IMR-90 (cell line): ENCODE measurements at regions not wholly inside any gene's neighbourhood (a gene's known extent, or its start where the extent isn't known, plus 50 kb on each side); places are given as distances from the start of the nearest gene placed in this dataset.

ENCODE experiments used
- ATAC-seq: fragments of 200-7000 bp; cut with Tn5 transposase; 2 replicates; pipeline ENCODE4 v1.9.1; 2020; ENCODE audit warnings: low read depth, mild to moderate bottlenecking, moderate library complexity
- BruUV-seq: library from RNA; stranded (reverse); fragments of 400-500 nt; replicated peaks from 2 replicates; lab custom pipeline; 2021; lab: Mats Ljungman, UMichigan
- CTCF ChIA-PET: fragments of 300-600 bp; formaldehyde crosslinking; extraction: SDS; loops from one replicate; lab custom pipeline; 2021; ENCODE audit warnings: antibody characterized with exemption; lab: Yijun Ruan, JAX
- POLR2A ChIA-PET: fragments of 300-600 bp; sonication (Branson Sonifier 250); formaldehyde crosslinking; loops from one replicate; lab custom pipeline; 2022; ENCODE audit warnings: antibody characterized with exemption; ENCODE audit not compliant: unreplicated experiment; lab: Charles Lee
- DNase-seq: peaks from one replicate; pipeline ENCODE4 v3.0.0; 2013
- H2AFZ ChIP-seq: replicated peaks from 2 replicates; pipeline ENCODE3; 2013; ENCODE audit warnings: low read length, mild to moderate bottlenecking; ENCODE audit not compliant: poor library complexity
- H2AK5ac ChIP-seq: 2 replicates; pipeline ENCODE4 v1.6.1; 2013; ENCODE audit warnings: low read depth, low read length, inconsistent platforms
- H2AK9ac ChIP-seq: replicated peaks from 2 replicates; pipeline ENCODE3; 2013; ENCODE audit warnings: mild to moderate bottlenecking, low read depth, low read length, moderate library complexity; ENCODE audit not compliant: poor library complexity
- H2BK120ac ChIP-seq: 2 replicates; pipeline ENCODE4 v1.6.1; 2013; ENCODE audit warnings: low read depth, low read length, inconsistent platforms
- H2BK15ac ChIP-seq: 3 replicates; pipeline ENCODE4 v1.6.1; 2013; ENCODE audit warnings: low read depth, low read length, inconsistent platforms
- H2BK20ac ChIP-seq: 2 replicates; pipeline ENCODE4 v1.6.1; 2013; ENCODE audit warnings: low read depth, mild to moderate bottlenecking, inconsistent platforms, low read length, moderate library complexity
- H2BK5ac ChIP-seq: 2 replicates; pipeline ENCODE4 v1.6.1; 2013; ENCODE audit warnings: mild to moderate bottlenecking, low read depth, low read length, inconsistent platforms; ENCODE audit not compliant: poor library complexity, severe bottlenecking
- H3K14ac ChIP-seq: replicated peaks from 2 replicates; pipeline ENCODE4 v1.6.1; 2013; ENCODE audit warnings: low read depth, low read length, inconsistent platforms
- H3K18ac ChIP-seq: 2 replicates; pipeline ENCODE4 v1.6.1; 2013; ENCODE audit warnings: low read depth, low read length, control low read depth
- H3K23ac ChIP-seq: 2 replicates; pipeline ENCODE4 v1.6.1; 2013; ENCODE audit warnings: low read depth, low read length, inconsistent platforms
- H3K27ac ChIP-seq: 2 replicates; pipeline ENCODE4 v1.5.1; 2013; ENCODE audit warnings: mild to moderate bottlenecking, control low read depth, low read length; ENCODE audit not compliant: insufficient read depth
- H3K27me3 ChIP-seq: 2 replicates; pipeline ENCODE4 v1.6.1; 2013; ENCODE audit warnings: low read length; ENCODE audit not compliant: control insufficient read depth, insufficient read depth
- H3K36me3 ChIP-seq: 2 replicates; pipeline ENCODE4 v1.6.1; 2013; ENCODE audit warnings: low read length, mixed read lengths; ENCODE audit not compliant: control insufficient read depth, insufficient read depth
- H3K4ac ChIP-seq: 2 replicates; pipeline ENCODE4 v1.6.1; 2013; ENCODE audit warnings: low read depth, low read length, inconsistent platforms
- H3K4me1 ChIP-seq: 2 replicates; pipeline ENCODE4 v1.6.1; 2013; ENCODE audit warnings: low read length, mixed read lengths; ENCODE audit not compliant: control insufficient read depth, insufficient read depth
- H3K4me2 ChIP-seq: 2 replicates; pipeline ENCODE4 v1.6.1; 2013; ENCODE audit warnings: low read depth, mild to moderate bottlenecking, control low read depth, low read length, moderate library complexity
- H3K4me3 ChIP-seq: 2 replicates; pipeline ENCODE4 v1.5.1; 2013; ENCODE audit warnings: low read depth, mild to moderate bottlenecking, control low read depth, low read length, moderate library complexity; ENCODE audit not compliant: insufficient read depth
- H3K56ac ChIP-seq: 2 replicates; pipeline ENCODE4 v1.6.1; 2013; ENCODE audit warnings: low read length, inconsistent platforms; ENCODE audit not compliant: insufficient read depth; ENCODE audit errors: extremely low read depth
- H3K79me1 ChIP-seq, 2 experiments: 2 replicates each; pipeline ENCODE4 v1.6.1; 2013; ENCODE audit warnings: low read length in 2 of 2, inconsistent platforms in 1 of 2, low read depth in 1 of 2
- H3K9ac ChIP-seq: 2 replicates; pipeline ENCODE4 v1.6.1; 2013; ENCODE audit warnings: low read depth, low read length, control low read depth
- H3K9me1 ChIP-seq: 2 replicates; pipeline ENCODE4 v1.6.1; 2013; ENCODE audit warnings: low read length, inconsistent platforms; ENCODE audit not compliant: insufficient read depth
- H3K9me3 ChIP-seq: 2 replicates; pipeline ENCODE4 v1.6.1; 2013; ENCODE audit warnings: low read length; ENCODE audit not compliant: control insufficient read depth, insufficient read depth
- H4K20me1 ChIP-seq: 2 replicates; pipeline ENCODE4 v1.6.1; 2013; ENCODE audit warnings: low read length, inconsistent platforms; ENCODE audit not compliant: insufficient read depth
- H4K5ac ChIP-seq: 2 replicates; pipeline ENCODE4 v1.6.1; 2013; ENCODE audit warnings: mild to moderate bottlenecking, low read depth, low read length, control low read depth
- H4K8ac ChIP-seq, 2 experiments: 2 replicates each; pipeline ENCODE4 v1.6.1; 2013; ENCODE audit warnings: low read depth in 2 of 2, low read length in 2 of 2, control low read depth in 1 of 2, inconsistent platforms in 1 of 2
- H4K91ac ChIP-seq: 2 replicates; pipeline ENCODE4 v1.6.1; 2013; ENCODE audit warnings: low read depth, low read length, inconsistent platforms; ENCODE audit not compliant: insufficient read depth
- BHLHE40 ChIP-seq: fragments of 150-350 bp; IDR thresholded peaks from 2 replicates; pipeline ENCODE4 v1.6.1; 2016; ENCODE audit warnings: mild to moderate bottlenecking, low read depth, low read length
- CEBPB ChIP-seq: IDR thresholded peaks from 2 replicates; pipeline ENCODE4 v1.6.1; 2012; ENCODE audit warnings: low read depth, low read length, improper control_type of control experiment
- CHD1 ChIP-seq: IDR thresholded peaks from 2 replicates; pipeline ENCODE4 v1.6.1; 2012; ENCODE audit warnings: low read depth, low read length, improper control_type of control experiment
- FOS ChIP-seq: fragments of 150-350 bp; IDR thresholded peaks from 2 replicates; pipeline ENCODE4 v1.6.1; 2016; ENCODE audit warnings: low read depth, low read length
- MAFK ChIP-seq: IDR thresholded peaks from 2 replicates; pipeline ENCODE4 v1.6.1; 2012; ENCODE audit warnings: low read depth, low read length, improper control_type of control experiment
- MAZ ChIP-seq: IDR thresholded peaks from 2 replicates; pipeline ENCODE4 v1.6.1; 2012; ENCODE audit warnings: low read depth, mild to moderate bottlenecking, low read length, improper control_type of control experiment, moderate library complexity, borderline replicate concordance
- MXI1 ChIP-seq: IDR thresholded peaks from 2 replicates; pipeline ENCODE4 v1.6.1; 2012; ENCODE audit warnings: low read depth, mild to moderate bottlenecking, low read length, moderate library complexity, borderline replicate concordance
- NFE2L2 ChIP-seq: fragments of 150-350 bp; IDR thresholded peaks from 2 replicates; pipeline ENCODE4 v1.6.1; 2016; ENCODE audit warnings: low read depth, mild to moderate bottlenecking, low read length
- POLR2A ChIP-seq: IDR thresholded peaks from 2 replicates; pipeline ENCODE4 v1.6.1; 2012; ENCODE audit warnings: mild to moderate bottlenecking, low read depth, low read length
- RAD21 ChIP-seq: IDR thresholded peaks from 2 replicates; pipeline ENCODE4 v1.6.1; 2012; ENCODE audit warnings: low read length, improper control_type of control experiment
- RCOR1 ChIP-seq: IDR thresholded peaks from 2 replicates; pipeline ENCODE4 v1.6.1; 2012; ENCODE audit warnings: mild to moderate bottlenecking, low read length, improper control_type of control experiment; ENCODE audit not compliant: insufficient replicate concordance
- RFX5 ChIP-seq: IDR thresholded peaks from 2 replicates; pipeline ENCODE4 v1.8.0; 2012; ENCODE audit warnings: low read depth, mild to moderate bottlenecking, low read length, moderate library complexity
- SMC3 ChIP-seq: fragments of 150-350 bp; IDR thresholded peaks from 2 replicates; pipeline ENCODE4 v1.6.1; 2016; ENCODE audit warnings: low read depth, mild to moderate bottlenecking, antibody characterized with exemption, low read length, moderate library complexity
- WGBS, 2 experiments: methylation state at CpG; one replicate each; pipeline versions ENCODE4 v1.1.5 to v1.1.7; 2013; ENCODE audit warnings: missing lambda C conversion rate in 2 of 2; ENCODE audit not compliant: insufficient read length in 1 of 2; ENCODE audit errors: extremely low coverage in 2 of 2; 5-methylcytosine and 5-hydroxymethylcytosine counted together
- dilution Hi-C: fragments of 300-500 bp; cut with HindIII; formaldehyde crosslinking; loops from one replicate; pipeline ENCODE4 v1.14.3; 2018; ENCODE audit warnings: low sequenced_read_pairs; ENCODE audit not compliant: unreplicated experiment
- in situ Hi-C: fragments of 300-500 bp; cut with MboI; formaldehyde crosslinking; loops from 3 replicates; pipeline ENCODE4 v1.14.3; 2019; ENCODE audit warnings: low sequenced_read_pairs, inconsistent platforms, mixed read lengths
- intact Hi-C: fragments of 100-400 bp; cut with micrococcal nuclease; formaldehyde crosslinking; loops from 2 replicates; pipeline ENCODE4 v1.10.0; 2022
- TF ChIP-seq, protein P1 (sequence below): fragments of 150-350 bp; IDR thresholded peaks from 2 replicates; pipeline ENCODE4 v1.6.1; 2016; ENCODE audit warnings: low read depth, mild to moderate bottlenecking, low read length, moderate library complexity, borderline replicate concordance
- TF ChIP-seq, protein P2 (sequence below): fragments of 150-350 bp; IDR thresholded peaks from 2 replicates; pipeline ENCODE4 v1.6.1; 2017; ENCODE audit warnings: mild to moderate bottlenecking, antibody characterized with exemption, low read length, low read depth
- TF ChIP-seq, protein P3 (sequence below): conservative IDR thresholded peaks from 2 replicates; pipeline ENCODE4 v1.5.1; 2012; ENCODE audit warnings: mild to moderate bottlenecking, low read depth, low read length, improper control_type of control experiment

DNA sequence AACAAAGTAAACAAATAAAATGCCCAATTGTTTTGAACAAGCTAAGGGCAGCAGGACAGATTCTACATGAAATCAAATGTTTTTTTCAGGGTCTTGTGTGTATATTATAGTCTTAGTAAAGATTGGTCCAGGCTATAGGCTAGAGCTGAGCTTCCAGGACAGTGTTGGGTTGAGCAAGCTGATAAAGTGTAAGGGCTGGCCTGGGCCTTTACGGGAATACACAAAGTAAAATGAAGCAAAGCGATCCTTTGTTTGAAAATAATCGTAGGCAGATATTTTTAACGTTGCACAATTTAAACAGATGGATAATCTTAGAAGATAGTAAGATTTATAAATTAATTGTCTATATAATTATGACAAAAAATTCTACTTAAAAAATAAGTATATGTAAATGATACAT is 1204.6 kb downstream of the OTOL1 start:
- H2BK5ac ChIP-seq: no peak overlapping the region
- no peaks in the 10 kb centered on the region for H3K79me1 ChIP-seq
- DNase-seq (no peak), ATAC-seq (no peak)
- H3K14ac ChIP-seq: no peak overlapping the region
- no peak overlapping the region for H3K9ac ChIP-seq
- no peak overlapping the region for H3K4ac ChIP-seq
- no peak overlapping the region for H2AK5ac ChIP-seq
- no peaks in the 10 kb centered on the region for H3K4me1 ChIP-seq
- ChIA-PET CTCF (no interaction called here), POLR2A (no interaction called here)
- no peak overlapping the region for H3K4me2 ChIP-seq
- no peak overlapping the region for H4K8ac ChIP-seq
- H3K9me1 ChIP-seq: no peaks in the 10 kb centered on the region
- no TSS peak for BruUV-seq
- H3K27me3 ChIP-seq: no peaks in the 10 kb centered on the region
- H4K20me1 ChIP-seq: no peaks in the 10 kb centered on the region
- H3K56ac ChIP-seq: no peak overlapping the region
- TF ChIP-seq CEBPB: no peak
- no peak for TF ChIP-seq FOS
- TF ChIP-seq POLR2A: no peak
- TF ChIP-seq MXI1: no peak
- no peak for TF ChIP-seq MAFK
- no peak for TF ChIP-seq RAD21
- TF ChIP-seq RFX5: no peak
- TF ChIP-seq, protein P1, sequence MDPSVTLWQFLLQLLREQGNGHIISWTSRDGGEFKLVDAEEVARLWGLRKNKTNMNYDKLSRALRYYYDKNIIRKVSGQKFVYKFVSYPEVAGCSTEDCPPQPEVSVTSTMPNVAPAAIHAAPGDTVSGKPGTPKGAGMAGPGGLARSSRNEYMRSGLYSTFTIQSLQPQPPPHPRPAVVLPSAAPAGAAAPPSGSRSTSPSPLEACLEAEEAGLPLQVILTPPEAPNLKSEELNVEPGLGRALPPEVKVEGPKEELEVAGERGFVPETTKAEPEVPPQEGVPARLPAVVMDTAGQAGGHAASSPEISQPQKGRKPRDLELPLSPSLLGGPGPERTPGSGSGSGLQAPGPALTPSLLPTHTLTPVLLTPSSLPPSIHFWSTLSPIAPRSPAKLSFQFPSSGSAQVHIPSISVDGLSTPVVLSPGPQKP: no peak
- no peak for TF ChIP-seq BHLHE40
- no peak for TF ChIP-seq SMC3
- no peak for TF ChIP-seq RCOR1
- TF ChIP-seq, protein P2, sequence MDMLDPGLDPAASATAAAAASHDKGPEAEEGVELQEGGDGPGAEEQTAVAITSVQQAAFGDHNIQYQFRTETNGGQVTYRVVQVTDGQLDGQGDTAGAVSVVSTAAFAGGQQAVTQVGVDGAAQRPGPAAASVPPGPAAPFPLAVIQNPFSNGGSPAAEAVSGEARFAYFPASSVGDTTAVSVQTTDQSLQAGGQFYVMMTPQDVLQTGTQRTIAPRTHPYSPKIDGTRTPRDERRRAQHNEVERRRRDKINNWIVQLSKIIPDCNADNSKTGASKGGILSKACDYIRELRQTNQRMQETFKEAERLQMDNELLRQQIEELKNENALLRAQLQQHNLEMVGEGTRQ: no peak
- TF ChIP-seq NFE2L2: no peak
- TF ChIP-seq MAZ: no peak
- TF ChIP-seq CHD1: no peak
- TF ChIP-seq, protein P3, sequence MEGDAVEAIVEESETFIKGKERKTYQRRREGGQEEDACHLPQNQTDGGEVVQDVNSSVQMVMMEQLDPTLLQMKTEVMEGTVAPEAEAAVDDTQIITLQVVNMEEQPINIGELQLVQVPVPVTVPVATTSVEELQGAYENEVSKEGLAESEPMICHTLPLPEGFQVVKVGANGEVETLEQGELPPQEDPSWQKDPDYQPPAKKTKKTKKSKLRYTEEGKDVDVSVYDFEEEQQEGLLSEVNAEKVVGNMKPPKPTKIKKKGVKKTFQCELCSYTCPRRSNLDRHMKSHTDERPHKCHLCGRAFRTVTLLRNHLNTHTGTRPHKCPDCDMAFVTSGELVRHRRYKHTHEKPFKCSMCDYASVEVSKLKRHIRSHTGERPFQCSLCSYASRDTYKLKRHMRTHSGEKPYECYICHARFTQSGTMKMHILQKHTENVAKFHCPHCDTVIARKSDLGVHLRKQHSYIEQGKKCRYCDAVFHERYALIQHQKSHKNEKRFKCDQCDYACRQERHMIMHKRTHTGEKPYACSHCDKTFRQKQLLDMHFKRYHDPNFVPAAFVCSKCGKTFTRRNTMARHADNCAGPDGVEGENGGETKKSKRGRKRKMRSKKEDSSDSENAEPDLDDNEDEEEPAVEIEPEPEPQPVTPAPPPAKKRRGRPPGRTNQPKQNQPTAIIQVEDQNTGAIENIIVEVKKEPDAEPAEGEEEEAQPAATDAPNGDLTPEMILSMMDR: no peak
- 40% methylated on average over 1 of the region's 4 CpGs; no CpG with 5 or more reads in 1 of the 2 experiments for WGBS, 2 experiments
- in situ Hi-C loops: no loop called here
- H3K23ac ChIP-seq: no peak overlapping the region
- H2BK20ac ChIP-seq: no peak overlapping the region
- no peak overlapping the region for H2AK9ac ChIP-seq
- H4K5ac ChIP-seq: no peak overlapping the region
- intact Hi-C loops: no loop called here
- H2AFZ ChIP-seq: no peak overlapping the region
- no peak overlapping the region for H3K4me3 ChIP-seq
- no peak overlapping the region for H2BK15ac ChIP-seq
- H3K18ac ChIP-seq: no peak overlapping the region
- dilution Hi-C loops: no loop called here
- H4K91ac ChIP-seq: no peak overlapping the region
- H3K27ac ChIP-seq: no peak overlapping the region
- no peaks in the 10 kb centered on the region for H3K36me3 ChIP-seq
- H2BK120ac ChIP-seq: no peak overlapping the region
- no peaks in the 10 kb centered on the region for H3K9me3 ChIP-seq
